ENCODE measurements at regions not wholly inside any gene's neighbourhood (a gene's known extent, or its start where the extent isn't known, plus 50 kb on each side); places are given as distances from the start of the nearest gene placed in this dataset.

GRCh38 chr4:36775544-36775943 is 469.0 kb upstream of the NWD2 start:
- TF ChIP-seq CTCF (IDR thresholded peaks at IDR 0.05; ENCODE audit: extremely low read depth, missing control alignments) = no peak

GRCh38 chr4:36779601-36780000 is 464.9 kb upstream of the NWD2 start:
- no peak for TF ChIP-seq CTCF (IDR thresholded peaks at IDR 0.05; ENCODE audit: extremely low read depth, missing control alignments)
- no peak for DNase-seq (ENCODE audit: low spot score)

More at GRCh38 chr4:36775544-36775943, 469.0 kb upstream of the NWD2 start:
- no peak for DNase-seq (ENCODE audit: low spot score)

GRCh38 chr4:36785973-36786372 is 458.6 kb upstream of the NWD2 start:
- no peak for DNase-seq (ENCODE audit: low spot score)
- TF ChIP-seq CTCF (IDR thresholded peaks at IDR 0.05; ENCODE audit: extremely low read depth, missing control alignments) = no peak

GRCh38 chr4:36786519-36786918 is 458.0 kb upstream of the NWD2 start:
- TF ChIP-seq CTCF (IDR thresholded peaks at IDR 0.05; ENCODE audit: extremely low read depth, missing control alignments) = no peak
- DNase-seq (ENCODE audit: low spot score) = no peak

GRCh38 chr4:36794716-36795115 is 449.8 kb upstream of the NWD2 start:
- no peak for TF ChIP-seq CTCF (IDR thresholded peaks at IDR 0.05; ENCODE audit: extremely low read depth, missing control alignments)
- DNase-seq (ENCODE audit: low spot score) = no peak

GRCh38 chr4:36812149-36812548 is 432.4 kb upstream of the NWD2 start:
- DNase-seq (ENCODE audit: low spot score) = no peak
- no peak for TF ChIP-seq CTCF (IDR thresholded peaks at IDR 0.05; ENCODE audit: extremely low read depth, missing control alignments)

GRCh38 chr4:36815536-36815935 is 429.0 kb upstream of the NWD2 start:
- TF ChIP-seq CTCF (IDR thresholded peaks at IDR 0.05; ENCODE audit: extremely low read depth, missing control alignments) = no peak
- no peak for DNase-seq (ENCODE audit: low spot score)
